Neural progenitor cell (in vitro differentiated cells): ENCODE measurements at regions not wholly inside any gene's neighbourhood (a gene's known extent, or its start where the extent isn't known, plus 50 kb on each side); places are given as distances from the start of the nearest gene placed in this dataset.

Source experiments
- DNase-seq: peaks from one replicate; pipeline ENCODE4 v3.0.0-alpha.2; 2016; ENCODE audit warnings: low spot score
- H2AFZ ChIP-seq: fragments of 200-600 bp; sonication (generic); replicated peaks from 2 replicates; pipeline ENCODE4 v1.6.1; 2016; ENCODE audit warnings: antibody characterized with exemption
- H3F3A ChIP-seq: fragments of 200-600 bp; sonication (generic); 2 replicates; pipeline ENCODE4 v1.6.1; 2016; ENCODE audit warnings: antibody characterized with exemption, low read depth
- H3K27ac ChIP-seq: fragments of 200-600 bp; sonication (generic); 2 replicates; pipeline ENCODE4 v1.5.1; 2016; ENCODE audit warnings: mild to moderate bottlenecking
- H3K27me3 ChIP-seq: fragments of 200-600 bp; sonication (generic); 2 replicates; pipeline ENCODE4 v1.6.1; 2016; ENCODE audit warnings: mild to moderate bottlenecking, moderate library complexity
- H3K36me3 ChIP-seq: fragments of 200-600 bp; sonication (generic); 2 replicates; pipeline ENCODE4 v1.5.1; 2016
- H3K4me1 ChIP-seq: fragments of 200-600 bp; sonication (generic); 2 replicates; pipeline ENCODE4 v1.6.1; 2016; ENCODE audit warnings: mixed run types
- H3K4me2 ChIP-seq: fragments of 200-600 bp; sonication (generic); 2 replicates; pipeline ENCODE4 v1.6.1; 2016
- H3K4me3 ChIP-seq: fragments of 200-600 bp; sonication (generic); 2 replicates; pipeline ENCODE4 v1.5.1; 2016
- H3K79me2 ChIP-seq: fragments of 200-600 bp; sonication (generic); 2 replicates; pipeline ENCODE4 v1.6.1; 2016; ENCODE audit warnings: low read depth
- H3K9ac ChIP-seq: fragments of 200-600 bp; sonication (generic); 2 replicates; pipeline ENCODE4 v1.6.1; 2016
- H3K9me3 ChIP-seq: fragments of 200-600 bp; sonication (generic); 2 replicates; pipeline ENCODE4 v1.5.1; 2016; ENCODE audit warnings: low read depth
- H4K20me1 ChIP-seq: fragments of 200-600 bp; sonication (generic); 2 replicates; pipeline ENCODE4 v1.6.1; 2016; ENCODE audit warnings: low read depth
- H3K27ac Mint-ChIP-seq: 3 replicates; pipeline ENCODE4 v1.8.0; 2021; ENCODE audit warnings: mixed read lengths
- H3K27me3 Mint-ChIP-seq: 2 replicates; pipeline ENCODE4 v1.8.0; 2022; ENCODE audit warnings: low read depth, mild to moderate bottlenecking, inconsistent platforms, moderate library complexity, mixed read lengths; ENCODE audit not compliant: insufficient read depth
- H3K36me3 Mint-ChIP-seq: 3 replicates; pipeline ENCODE4 v1.8.0; 2021; ENCODE audit warnings: mixed read lengths
- H3K4me1 Mint-ChIP-seq: 3 replicates; pipeline ENCODE4 v1.8.0; 2021; ENCODE audit warnings: mixed read lengths
- H3K4me3 Mint-ChIP-seq: 3 replicates; pipeline ENCODE4 v1.8.0; 2021; ENCODE audit warnings: mild to moderate bottlenecking, moderate library complexity, mixed read lengths
- H3K9me3 Mint-ChIP-seq: 3 replicates; pipeline ENCODE4 v1.8.0; 2020; ENCODE audit warnings: mixed read lengths
- CTCF ChIP-seq: fragments of 200-600 bp; sonication (generic); IDR thresholded peaks from 2 replicates; pipeline ENCODE4 v1.5.1; 2017; ENCODE audit warnings: antibody characterized with exemption, mild to moderate bottlenecking
- EZH2 ChIP-seq: fragments of 200-600 bp; sonication (generic); IDR thresholded peaks from 2 replicates; pipeline ENCODE4 v1.6.1; 2017; ENCODE audit warnings: antibody characterized with exemption, mild to moderate bottlenecking, moderate library complexity
- EZH2phosphoT487 ChIP-seq: fragments of 200-600 bp; sonication (generic); IDR thresholded peaks from 2 replicates; pipeline ENCODE4 v1.6.1; 2017; ENCODE audit warnings: antibody characterized with exemption

GRCh38 chr5:103425686-103426454, 136.7 kb downstream of the NUDT12 start:
- no peaks in the 10 kb centered on the region for H3K79me2 ChIP-seq
- H3K4me1 ChIP-seq = no peaks in the 10 kb centered on the region
- no peaks in the 10 kb centered on the region for H3K27me3 ChIP-seq
- H4K20me1 ChIP-seq = no peaks in the 10 kb centered on the region
- peaks cover 3% of the 10 kb centered on the region for H3K4me1 Mint-ChIP-seq
- no peaks in the 10 kb centered on the region for H3F3A ChIP-seq
- no peaks in the 10 kb centered on the region for H3K36me3 Mint-ChIP-seq
- peaks cover 2% of the 10 kb centered on the region for H3K27me3 Mint-ChIP-seq
- H2AFZ ChIP-seq = no peak overlapping the region
- TF ChIP-seq CTCF = no peak
- TF ChIP-seq EZH2phosphoT487 = no peak
- no peak for TF ChIP-seq EZH2
- no peaks in the 10 kb centered on the region for H3K9me3 ChIP-seq
- no peaks in the 10 kb centered on the region for H3K36me3 ChIP-seq
- H3K4me2 ChIP-seq = no peak overlapping the region
- no peaks in the 10 kb centered on the region for H3K9me3 Mint-ChIP-seq
- H3K27ac Mint-ChIP-seq = no peak overlapping the region
- no peak overlapping the region for H3K4me3 ChIP-seq
- no peak for DNase-seq
- H3K9ac ChIP-seq = no peak overlapping the region
- no peak overlapping the region for H3K4me3 Mint-ChIP-seq
- no peak overlapping the region for H3K27ac ChIP-seq

GRCh38 chr5:103424453-103425205, 138.0 kb downstream of the NUDT12 start:
- Histone ChIP-seq H2AFZ (no peak overlapping the region), H3K4me1 (no peaks in the 10 kb centered on the region), H3K9ac (no peak overlapping the region), H3K4me2 (no peak overlapping the region), H3K27me3 (no peaks in the 10 kb centered on the region), H4K20me1 (no peaks in the 10 kb centered on the region), H3K9me3 (no peaks in the 10 kb centered on the region), H3K4me3 (no peak overlapping the region), H3F3A (no peaks in the 10 kb centered on the region), H3K36me3 (no peaks in the 10 kb centered on the region), H3K79me2 (no peaks in the 10 kb centered on the region), H3K27ac (no peak overlapping the region)
- Mint-ChIP-seq H3K4me3 (no peak overlapping the region), H3K4me1 (peaks cover 3% of the 10 kb centered on the region), H3K27ac (no peak overlapping the region), H3K9me3 (no peaks in the 10 kb centered on the region), H3K36me3 (no peaks in the 10 kb centered on the region), H3K27me3 (peaks cover 2% of the 10 kb centered on the region)
- TF ChIP-seq EZH2phosphoT487 = no peak
- no peak for TF ChIP-seq CTCF
- TF ChIP-seq EZH2 = no peak
- no peak for DNase-seq

- no peaks in the 10 kb centered on the region for H3K27me3 ChIP-seq
- no peaks in the 10 kb centered on the region for H3K9me3 ChIP-seq
- TF ChIP-seq EZH2phosphoT487 = no peak
- no peak for TF ChIP-seq EZH2
- TF ChIP-seq CTCF = no peak
- no peaks in the 10 kb centered on the region for H3K36me3 ChIP-seq
- no peaks in the 10 kb centered on the region for H3F3A ChIP-seq
- H3K27ac ChIP-seq = no peak overlapping the region
- no peaks in the 10 kb centered on the region for H3K36me3 Mint-ChIP-seq
- no peak for DNase-seq
- H4K20me1 ChIP-seq = no peaks in the 10 kb centered on the region
- no peak overlapping the region for H2AFZ ChIP-seq
- H3K4me1 ChIP-seq = no peaks in the 10 kb centered on the region
- H3K4me3 Mint-ChIP-seq = no peak overlapping the region
- peaks cover 3% of the 10 kb centered on the region for H3K4me1 Mint-ChIP-seq
- no peaks in the 10 kb centered on the region for H3K9me3 Mint-ChIP-seq
- H3K79me2 ChIP-seq = no peaks in the 10 kb centered on the region
- H3K4me3 ChIP-seq = no peak overlapping the region
- no peak overlapping the region for H3K9ac ChIP-seq
- H3K4me2 ChIP-seq = no peak overlapping the region
- no peak overlapping the region for H3K27ac Mint-ChIP-seq
- peaks cover 2% of the 10 kb centered on the region for H3K27me3 Mint-ChIP-seq
Measured at GRCh38 chr5:103424026-103424425, 138.6 kb downstream of the NUDT12 start.
